Fibroblast of lung (primary cell): ENCODE measurements at regions not wholly inside any gene's neighbourhood (a gene's known extent, or its start where the extent isn't known, plus 50 kb on each side); places are given as distances from the start of the nearest gene placed in this dataset.
"Not testable (repeated sequence)": the region's sequence is repeated elsewhere in the genome, so short reads cannot be mapped to it uniquely, and the experiment has no call there.

ENCODE experiments used
- DNase-seq, 2 donors: peaks; one replicate each; pipeline versions ENCODE4 v3.0.0 to v3.0.0-alpha.2; 2010; ENCODE audit warnings: low read depth in 2 of 2
- H2AFZ ChIP-seq: 2 replicates; pipeline ENCODE4 v1.5.1; 2012; ENCODE audit warnings: low read length, control low read depth, inconsistent platforms
- H3K27ac ChIP-seq: 2 replicates; pipeline ENCODE4 v1.5.1; 2011; ENCODE audit warnings: low read length, control low read depth; ENCODE audit not compliant: insufficient read depth
- H3K27me3 ChIP-seq: 2 replicates; pipeline ENCODE4 v1.5.1; 2011; ENCODE audit warnings: mild to moderate bottlenecking, low read length; ENCODE audit not compliant: control insufficient read depth, insufficient read depth
- H3K36me3 ChIP-seq: 2 replicates; pipeline ENCODE4 v1.5.1; 2011; ENCODE audit warnings: low read length; ENCODE audit not compliant: control insufficient read depth, insufficient read depth
- H3K4me1 ChIP-seq: 2 replicates; pipeline ENCODE4 v1.5.1; 2011; ENCODE audit warnings: low read length; ENCODE audit not compliant: control insufficient read depth, insufficient read depth; ENCODE audit errors: extremely low read depth
- H3K4me2 ChIP-seq: 2 replicates; pipeline ENCODE4 v1.5.1; 2011; ENCODE audit warnings: low read length, control low read depth; ENCODE audit not compliant: insufficient read depth; ENCODE audit errors: extremely low read depth
- H3K4me3 ChIP-seq, 4 experiments: fragments of 200-600 bp in 1 of 4; sonication (generic) in 1 of 4; replicated peaks in 1 of 4; 2 replicates each; pipeline ENCODE4 v1.5.1; 2011 to 2016; ENCODE audit warnings: low read length in 4 of 4, low read depth in 3 of 4, mild to moderate bottlenecking in 3 of 4, control low read depth in 2 of 4, inconsistent platforms in 1 of 4, mixed read lengths in 1 of 4; ENCODE audit not compliant: insufficient read depth in 1 of 4; ENCODE audit errors: control extremely low read depth in 1 of 4
- H3K79me2 ChIP-seq: 2 replicates; pipeline ENCODE4 v1.5.1; 2012; ENCODE audit warnings: mild to moderate bottlenecking, low read length, inconsistent platforms; ENCODE audit not compliant: control insufficient read depth, insufficient read depth
- H3K9ac ChIP-seq: 2 replicates; pipeline ENCODE4 v1.5.1; 2011; ENCODE audit warnings: mild to moderate bottlenecking, low read length, control low read depth; ENCODE audit not compliant: insufficient read depth
- H3K9me3 ChIP-seq: 2 replicates; pipeline ENCODE4 v1.5.1; 2012; ENCODE audit warnings: low read depth, low read length; ENCODE audit not compliant: control insufficient read depth, insufficient read depth
- H4K20me1 ChIP-seq: 2 replicates; pipeline ENCODE4 v1.5.1; 2011; ENCODE audit warnings: low read length; ENCODE audit not compliant: control insufficient read depth, insufficient read depth; ENCODE audit errors: extremely low read depth
- EZH2 ChIP-seq: IDR thresholded peaks from 2 replicates; pipeline ENCODE4 v1.5.1; 2012; ENCODE audit warnings: low read length, control low read depth, mild to moderate bottlenecking; ENCODE audit errors: missing control alignments
- TF ChIP-seq, protein P1 (sequence below), 2 donors: IDR thresholded peaks in 1 of 2; conservative IDR thresholded peaks in 1 of 2; 1 replicate in 1 of 2; 2 replicates in 1 of 2; pipeline ENCODE4 v1.5.1; 2011 to 2012; ENCODE audit warnings: low read length in 2 of 2, control low read depth in 1 of 2, inconsistent platforms in 1 of 2, low read depth in 1 of 2, mild to moderate bottlenecking in 1 of 2

GRCh38 chr3:177862962-177863491 lies 665.7 kb upstream of the TBL1XR1 start:
- Histone ChIP-seq H3K27me3 (no peaks in the 10 kb centered on the region), H2AFZ (no peak overlapping the region), H3K9me3 (no peaks in the 10 kb centered on the region), H3K4me3 (no peak overlapping the region), H3K4me1 (no peaks in the 10 kb centered on the region), H3K27ac (no peak overlapping the region), H4K20me1 (no peaks in the 10 kb centered on the region), H3K36me3 (no peaks in the 10 kb centered on the region), H3K9ac (peak overlapping the region; percentile 16), H3K4me2 (no peak overlapping the region), H3K79me2 (no peaks in the 10 kb centered on the region)
- TF ChIP-seq, protein P1, sequence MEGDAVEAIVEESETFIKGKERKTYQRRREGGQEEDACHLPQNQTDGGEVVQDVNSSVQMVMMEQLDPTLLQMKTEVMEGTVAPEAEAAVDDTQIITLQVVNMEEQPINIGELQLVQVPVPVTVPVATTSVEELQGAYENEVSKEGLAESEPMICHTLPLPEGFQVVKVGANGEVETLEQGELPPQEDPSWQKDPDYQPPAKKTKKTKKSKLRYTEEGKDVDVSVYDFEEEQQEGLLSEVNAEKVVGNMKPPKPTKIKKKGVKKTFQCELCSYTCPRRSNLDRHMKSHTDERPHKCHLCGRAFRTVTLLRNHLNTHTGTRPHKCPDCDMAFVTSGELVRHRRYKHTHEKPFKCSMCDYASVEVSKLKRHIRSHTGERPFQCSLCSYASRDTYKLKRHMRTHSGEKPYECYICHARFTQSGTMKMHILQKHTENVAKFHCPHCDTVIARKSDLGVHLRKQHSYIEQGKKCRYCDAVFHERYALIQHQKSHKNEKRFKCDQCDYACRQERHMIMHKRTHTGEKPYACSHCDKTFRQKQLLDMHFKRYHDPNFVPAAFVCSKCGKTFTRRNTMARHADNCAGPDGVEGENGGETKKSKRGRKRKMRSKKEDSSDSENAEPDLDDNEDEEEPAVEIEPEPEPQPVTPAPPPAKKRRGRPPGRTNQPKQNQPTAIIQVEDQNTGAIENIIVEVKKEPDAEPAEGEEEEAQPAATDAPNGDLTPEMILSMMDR (conservative IDR thresholded peaks at IDR 0.05 in 1 of 2, IDR thresholded peaks at IDR 0.05 in 1 of 2; ENCODE audit: low read depth in 1 of 2, low read length in 2 of 2) = no peak
- TF ChIP-seq EZH2 = no peak
- no peak for DNase-seq

DNA sequence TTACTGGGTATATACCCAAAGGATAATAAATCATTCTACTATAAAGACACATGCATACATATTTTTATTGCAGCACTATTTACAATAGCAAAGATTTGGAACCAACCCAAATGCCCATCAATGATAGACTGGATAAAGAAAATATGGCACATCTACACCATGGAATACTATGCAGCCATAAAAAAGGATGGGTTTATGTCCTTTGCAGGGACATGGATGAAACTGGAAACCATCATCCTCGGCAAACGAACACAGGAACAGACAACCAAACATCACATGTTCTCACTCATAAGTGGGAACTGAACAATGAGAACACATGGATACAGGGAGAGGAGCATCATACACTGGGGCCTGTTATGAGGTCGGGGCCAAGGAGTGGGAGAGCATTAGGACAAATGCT lies 665.0 kb upstream of the KCNMB2 start:
- not testable (repeated sequence) for DNase-seq, H3K79me2 ChIP-seq, H3K4me3 ChIP-seq, H3K4me1 ChIP-seq, H4K20me1 ChIP-seq, H3K9ac ChIP-seq, H3K27ac ChIP-seq, H3K9me3 ChIP-seq, H3K36me3 ChIP-seq, H3K27me3 ChIP-seq, H3K4me2 ChIP-seq, H2AFZ ChIP-seq

GRCh38 chr3:177878192-177878591 lies 658.0 kb upstream of the KCNMB2 start:
- TF ChIP-seq, protein P1 (conservative IDR thresholded peaks at IDR 0.05 in 1 of 2, IDR thresholded peaks at IDR 0.05 in 1 of 2; ENCODE audit: low read depth in 1 of 2, low read length in 2 of 2) = no peak
- TF ChIP-seq EZH2 = no peak
- Histone ChIP-seq H3K4me1 (no peaks in the 10 kb centered on the region), H2AFZ (no peak overlapping the region), H3K9ac (no peak overlapping the region), H3K36me3 (no peaks in the 10 kb centered on the region), H3K4me2 (no peak overlapping the region), H3K79me2 (no peaks in the 10 kb centered on the region), H3K27me3 (no peaks in the 10 kb centered on the region), H3K4me3 (no peak overlapping the region), H4K20me1 (no peaks in the 10 kb centered on the region), H3K27ac (no peak overlapping the region), H3K9me3 (no peaks in the 10 kb centered on the region)
- DNase-seq = peak in 1 of 2 donors; percentile 22
